GM18505 (cell line): ENCODE measurements at regions not wholly inside any gene's neighbourhood (a gene's known extent, or its start where the extent isn't known, plus 50 kb on each side); places are given as distances from the start of the nearest gene placed in this dataset.
"Not testable (repeated sequence)": the region's sequence is repeated elsewhere in the genome, so short reads cannot be mapped to it uniquely, and the experiment has no call there.

Experiments
- ATAC-seq: cut with Tn5 transposase; IDR thresholded peaks from one replicate; pipeline ENCODE4 v1.9.1; 2021; ENCODE audit not compliant: unreplicated experiment
- POLR2A ChIP-seq: IDR thresholded peaks from 4 replicates; pipeline ENCODE4 v1.6.1; 2011; ENCODE audit warnings: borderline replicate concordance; ENCODE audit not compliant: insufficient read depth, insufficient read length; ENCODE audit errors: extremely low read depth

DNA sequence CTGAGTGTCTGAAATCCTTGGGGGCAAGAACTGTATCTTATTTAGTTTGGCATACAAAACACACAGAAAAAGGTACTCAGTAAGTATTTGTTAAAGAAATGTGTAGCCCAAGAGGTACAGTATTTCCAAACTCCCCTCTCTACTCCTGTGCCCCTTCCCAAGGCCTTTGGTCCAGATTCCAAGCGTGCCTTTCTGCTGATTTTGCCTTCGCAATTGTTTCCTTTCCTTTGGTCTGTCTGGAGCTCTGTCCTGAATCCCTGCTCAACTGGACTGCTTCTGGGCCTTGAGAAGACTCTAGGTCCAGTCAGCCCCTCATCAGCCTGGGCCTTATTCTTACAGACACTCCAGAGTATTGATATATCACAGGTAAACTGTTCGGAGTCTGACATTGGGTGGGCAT lies 122.2 kb upstream of the SYNCRIP start:
- no peak for TF ChIP-seq POLR2A
- ATAC-seq = no peak

DNA sequence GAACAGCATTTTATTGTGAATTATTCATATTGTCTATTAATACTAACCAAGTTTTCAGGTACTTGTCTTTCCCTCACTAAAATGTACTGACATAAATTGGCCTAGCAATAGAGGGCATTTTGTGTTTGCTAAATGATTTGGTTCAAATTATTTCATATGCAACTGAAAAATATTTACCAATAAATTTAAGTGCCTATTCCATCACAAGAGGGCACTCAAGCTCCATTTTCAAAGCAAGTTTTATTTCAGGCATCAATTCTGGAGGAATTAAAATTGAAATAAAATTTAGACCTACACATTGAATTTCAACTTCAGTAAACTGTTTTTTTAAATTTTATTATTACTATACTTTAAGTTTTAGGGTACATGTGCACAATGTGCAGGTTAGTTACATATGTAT lies 114.3 kb upstream of the SYNCRIP start:
- TF ChIP-seq POLR2A = no peak
- ATAC-seq = no peak

DNA sequence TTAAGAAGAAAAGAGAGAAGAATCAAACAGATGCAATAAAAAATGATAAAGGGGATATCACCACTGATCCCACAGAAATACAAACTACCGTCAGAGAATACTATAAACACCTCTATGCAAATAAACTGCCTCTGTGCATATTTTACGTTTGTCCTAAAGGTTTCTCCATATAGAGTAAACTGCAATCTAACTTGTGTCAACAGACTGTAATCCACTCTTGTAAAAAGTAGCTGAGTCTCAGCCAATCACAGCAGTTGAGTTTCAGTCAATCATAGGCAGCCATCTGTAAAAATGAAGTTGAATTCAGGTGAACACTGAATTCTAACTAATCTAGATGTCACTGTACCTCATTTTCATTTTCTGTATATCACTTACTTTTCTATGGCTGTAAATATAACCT lies 112.2 kb upstream of the SYNCRIP start:
- no peak for TF ChIP-seq POLR2A
- no peak for ATAC-seq

DNA sequence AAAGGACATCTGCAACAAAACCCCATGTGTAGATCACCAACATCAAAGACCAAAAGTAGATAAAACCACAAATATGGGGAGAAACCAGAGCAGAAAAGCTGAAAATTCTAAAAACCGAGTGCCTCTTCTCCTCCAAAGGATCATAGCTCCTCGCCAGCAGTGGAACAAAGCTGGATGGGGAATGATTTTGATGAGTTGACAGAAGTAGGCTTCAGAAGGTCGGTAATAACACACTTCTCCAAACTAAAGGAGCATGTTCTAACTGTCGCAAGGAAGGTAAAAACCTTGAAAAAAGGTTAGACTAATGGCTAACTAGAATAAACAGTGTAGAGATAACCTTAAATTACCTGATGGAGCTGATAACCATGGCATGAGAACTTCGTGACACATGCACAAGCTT lies 109.9 kb upstream of the SYNCRIP start:
- no peak for TF ChIP-seq POLR2A
- no peak for ATAC-seq

DNA sequence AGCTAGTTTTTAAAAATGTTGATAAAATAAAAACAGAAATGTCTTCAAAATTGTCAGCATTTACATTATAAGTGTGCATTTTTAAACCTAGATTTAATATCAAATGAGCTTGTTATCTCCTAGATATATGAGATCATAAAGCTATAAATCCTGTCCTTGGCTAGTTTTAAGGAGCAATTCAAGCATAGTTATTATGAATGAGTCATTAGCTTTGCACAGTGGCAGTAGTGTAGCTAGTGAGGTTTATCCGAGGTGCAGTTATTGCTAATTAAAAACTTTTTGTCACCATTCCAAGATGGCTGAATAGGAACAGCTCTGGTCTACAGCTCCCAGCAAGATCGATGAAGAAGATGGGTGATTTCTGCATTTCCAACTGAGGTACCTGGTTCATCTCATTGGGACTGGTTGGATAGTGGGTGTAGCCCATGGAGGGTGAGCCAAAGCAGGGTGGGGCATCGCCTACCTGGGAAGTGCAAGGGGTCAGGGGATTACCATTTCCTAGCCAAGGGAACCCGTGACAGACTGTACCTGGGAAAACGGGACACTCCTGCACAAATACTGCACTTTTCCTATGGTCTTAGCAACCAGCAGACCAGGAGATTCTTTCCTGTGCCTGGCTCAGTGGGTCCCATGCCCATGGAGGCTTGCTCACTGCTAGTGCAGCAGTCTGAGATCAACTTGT lies 108.8 kb upstream of the SYNCRIP start:
- no peak for TF ChIP-seq POLR2A

DNA sequence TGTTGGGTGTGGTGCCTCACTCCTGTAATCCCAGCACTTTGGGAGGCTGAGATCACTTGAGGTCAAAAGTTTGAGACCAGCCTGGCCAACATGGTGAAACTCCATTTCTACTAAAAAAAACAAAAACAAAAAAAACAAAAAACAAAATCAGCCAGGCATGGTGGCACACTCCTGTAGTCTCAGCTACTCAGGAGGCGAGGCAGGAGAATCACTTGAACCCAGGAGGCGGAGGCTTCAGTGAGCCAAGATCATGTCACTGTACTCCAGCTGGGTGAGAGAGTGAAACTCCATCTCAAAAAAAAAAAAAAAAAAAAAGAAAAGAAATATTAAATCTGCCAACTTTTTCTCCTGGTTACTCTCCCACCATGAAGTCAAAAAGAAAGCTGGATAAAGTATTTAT lies 107.5 kb upstream of the SYNCRIP start:
- ATAC-seq = not testable (repeated sequence)

More for the DNA sequence above, 108.8 kb upstream of the SYNCRIP start:
- no peak for ATAC-seq

DNA sequence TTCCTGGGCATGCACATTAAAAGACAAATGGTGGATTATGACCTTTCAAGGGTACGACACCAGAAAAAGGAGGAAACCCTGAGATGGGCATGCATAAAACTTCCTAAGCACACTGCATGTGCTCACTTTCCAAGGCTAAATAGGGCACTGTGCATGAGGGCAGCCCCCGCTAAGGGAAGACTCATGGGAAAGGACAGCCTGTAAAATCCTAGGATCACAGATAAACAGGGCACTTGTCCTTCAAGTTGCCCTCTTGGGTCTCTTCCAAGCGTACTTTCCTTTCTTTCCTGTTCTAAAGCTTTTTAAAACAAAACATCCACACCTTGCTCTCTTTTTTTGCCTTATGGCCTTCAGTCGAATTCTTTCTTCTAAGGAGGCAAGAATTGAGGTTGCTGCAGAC lies 106.5 kb upstream of the SYNCRIP start:
- ATAC-seq = no peak
- no peak for TF ChIP-seq POLR2A

DNA sequence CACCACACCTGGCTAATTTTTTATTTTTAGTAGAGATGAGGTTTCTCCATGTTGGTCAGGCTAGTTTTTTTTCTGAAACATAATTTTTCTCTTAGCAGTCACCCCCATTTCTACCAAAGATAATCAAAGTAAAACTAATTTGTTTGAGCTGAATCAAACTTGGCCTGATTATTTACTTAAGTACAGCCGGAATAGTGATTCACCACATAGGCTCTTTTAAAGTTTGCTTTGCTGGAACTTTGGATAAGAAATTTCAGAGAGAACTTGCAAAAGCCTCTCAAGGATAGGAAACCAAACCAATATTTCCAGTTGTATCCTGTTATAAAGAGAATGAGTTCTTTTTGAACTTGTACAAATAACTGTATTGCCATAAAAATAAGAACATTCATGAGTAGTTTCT lies 105.0 kb upstream of the SYNCRIP start:
- TF ChIP-seq POLR2A = no peak
- no peak for ATAC-seq

DNA sequence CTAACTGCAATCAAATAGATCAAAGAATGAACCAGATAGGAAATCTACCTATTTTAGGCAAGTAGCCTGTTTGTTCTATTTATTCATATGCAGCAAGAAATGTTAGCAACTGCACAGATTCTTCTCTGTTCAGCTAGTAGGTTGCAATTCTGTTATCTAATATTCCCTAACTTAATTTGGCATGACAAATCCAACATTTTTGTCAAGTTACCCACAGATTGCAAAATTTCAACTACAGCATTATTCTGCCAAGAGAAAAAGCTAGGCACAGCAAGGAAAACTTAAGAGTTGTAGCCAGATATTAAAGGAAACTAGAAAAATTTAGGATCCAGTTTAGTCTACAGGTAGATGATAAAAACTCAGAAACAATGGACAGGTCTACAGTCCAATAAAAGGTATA lies 104.4 kb upstream of the SYNCRIP start:
- ATAC-seq = no peak
- TF ChIP-seq POLR2A = no peak

DNA sequence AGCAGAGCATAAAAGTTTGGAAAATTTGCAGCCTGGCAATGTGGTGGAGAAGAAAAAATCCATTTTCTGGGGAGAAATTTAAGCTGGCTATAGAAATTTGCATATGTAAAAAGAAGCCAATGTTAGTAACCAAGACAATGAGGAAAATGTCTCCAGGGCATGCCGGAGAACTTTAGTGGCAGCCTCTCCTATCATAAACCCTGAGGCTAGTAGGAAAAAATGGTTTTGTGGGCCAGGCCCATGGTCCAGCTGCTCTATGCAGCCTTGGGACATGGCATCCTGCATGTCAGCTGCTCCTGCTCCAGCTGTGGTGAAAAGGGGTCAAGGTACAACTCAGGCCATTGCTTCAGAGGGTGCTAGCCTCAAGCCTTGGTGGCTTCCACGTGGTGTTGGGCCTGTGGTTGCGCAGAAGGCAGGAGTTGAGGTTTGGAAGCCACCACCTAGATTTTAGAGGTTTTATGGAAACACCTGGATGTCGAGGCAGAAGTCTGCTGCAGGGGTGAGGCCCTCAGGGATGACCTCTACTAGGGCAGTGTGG lies 101.8 kb upstream of the SYNCRIP start:
- TF ChIP-seq POLR2A = no peak
- ATAC-seq = no peak

DNA sequence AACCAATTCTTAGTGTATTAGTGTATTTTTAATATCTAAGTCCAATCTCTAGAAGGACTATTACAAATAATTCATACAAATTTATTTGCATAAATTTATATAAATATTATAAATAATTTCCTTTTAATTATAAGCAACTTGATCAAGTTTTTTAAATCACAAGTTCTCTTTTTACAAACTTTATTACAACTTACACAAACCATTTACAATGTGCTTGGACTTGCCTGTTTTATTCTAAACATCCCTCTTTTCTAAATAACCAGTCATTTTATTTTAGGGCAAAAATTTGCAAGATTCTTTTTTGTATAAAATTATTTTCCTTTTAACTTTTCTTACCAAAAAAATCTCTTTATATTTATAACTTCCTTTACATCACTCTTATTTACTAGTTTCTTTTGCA lies 83.5 kb upstream of the SYNCRIP start:
- ATAC-seq = no peak
- no peak for TF ChIP-seq POLR2A

DNA sequence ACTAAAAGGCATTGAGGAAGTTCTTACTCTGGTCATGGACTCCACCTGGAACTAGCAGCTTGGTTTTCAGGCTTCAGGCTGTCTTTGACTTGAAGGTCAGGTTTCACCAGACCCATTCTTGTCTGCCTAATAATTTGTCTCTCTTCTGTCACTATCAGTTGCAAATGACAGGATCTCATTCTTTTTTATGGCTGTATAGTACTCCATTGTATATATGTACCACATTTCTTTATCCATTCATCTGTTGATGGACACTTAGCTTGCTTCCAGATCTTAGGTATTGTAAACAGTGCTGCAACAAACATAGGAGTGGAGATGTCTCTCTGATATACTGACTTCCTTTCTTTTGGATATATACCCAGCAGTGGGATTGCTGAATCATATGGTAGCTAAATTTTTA lies 73.1 kb upstream of the SYNCRIP start:
- no peak for ATAC-seq
- TF ChIP-seq POLR2A = no peak

DNA sequence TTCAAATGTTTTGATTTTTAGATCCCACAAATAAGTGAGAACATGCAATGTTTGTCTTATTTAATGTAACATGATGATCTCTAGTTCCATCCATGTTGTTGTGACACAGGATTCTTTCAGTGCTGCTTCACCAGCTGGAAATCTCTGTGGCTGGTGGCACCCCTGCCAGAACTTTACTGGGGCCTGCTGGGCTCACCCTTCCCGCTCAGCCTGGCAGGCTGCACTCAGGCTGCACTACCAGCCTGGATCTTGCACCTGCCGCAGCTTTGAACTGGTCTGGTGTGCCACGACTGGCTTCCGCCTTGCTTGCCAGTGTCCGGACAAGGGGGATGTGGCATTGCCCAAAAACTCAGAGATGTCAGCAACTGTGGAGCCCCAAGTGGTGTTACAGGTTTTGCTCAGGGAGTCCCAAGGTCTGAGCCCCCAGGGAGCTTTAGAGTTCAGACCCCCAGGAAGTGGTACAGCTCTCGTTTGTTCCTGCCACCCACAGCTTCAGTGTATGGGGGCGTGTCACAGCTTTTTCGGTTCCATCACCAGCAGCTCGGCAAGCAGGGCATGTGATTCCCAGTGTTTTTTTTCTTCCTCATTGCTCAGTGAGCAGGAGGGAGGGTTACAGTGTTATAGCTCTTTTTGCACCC lies 72.3 kb upstream of the SYNCRIP start:
- ATAC-seq = no peak

DNA sequence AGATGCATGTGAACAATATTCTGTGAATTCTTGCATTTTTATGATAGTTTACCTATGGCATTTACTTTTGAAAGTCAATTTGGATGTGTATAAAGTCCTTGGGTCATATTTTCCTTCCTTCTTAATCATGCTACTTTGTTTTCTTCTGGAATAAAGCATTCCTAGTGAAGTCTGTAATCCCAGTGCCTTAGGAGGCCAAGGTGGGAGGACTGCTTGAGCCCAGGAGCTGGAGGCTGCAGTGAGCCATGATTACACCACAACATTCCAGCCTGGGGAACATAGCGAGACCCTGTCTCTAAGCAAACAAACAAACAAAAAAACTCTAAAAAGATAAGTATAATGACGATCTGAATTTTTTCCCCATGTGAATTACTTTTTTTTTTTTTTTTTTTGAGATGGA lies 69.7 kb upstream of the SYNCRIP start:
- no peak for ATAC-seq
- TF ChIP-seq POLR2A = no peak

More for the DNA sequence above, 72.3 kb upstream of the SYNCRIP start:
- no peak for TF ChIP-seq POLR2A

DNA sequence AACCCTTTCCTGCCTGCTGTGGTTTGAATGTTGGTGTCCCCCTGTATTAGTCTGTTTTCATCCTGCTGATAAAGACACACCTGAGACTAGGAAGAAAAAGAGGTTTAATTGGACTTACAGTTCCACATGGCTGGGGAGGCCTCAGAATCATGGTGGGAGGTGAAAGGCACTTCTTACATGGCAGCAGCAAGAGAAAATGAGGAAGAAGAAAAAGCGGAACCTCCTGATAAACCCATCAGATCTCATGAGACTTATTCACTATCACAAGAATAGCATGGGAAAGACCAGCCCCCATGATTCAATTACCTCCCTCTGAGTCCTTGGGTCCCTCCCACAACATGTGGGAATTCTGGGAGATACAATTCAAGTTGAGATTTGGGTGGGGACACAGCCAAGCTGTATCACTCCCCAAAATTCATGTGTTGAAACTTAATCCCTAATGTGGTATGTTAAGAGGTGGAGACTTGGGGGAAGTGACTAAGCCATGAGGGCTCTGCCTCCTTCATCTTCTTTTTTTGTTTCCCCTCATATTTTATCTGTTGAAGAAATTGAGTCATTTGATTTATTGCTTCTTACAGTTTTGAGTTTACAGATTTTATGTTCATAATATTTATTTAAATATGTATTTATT lies 64.9 kb upstream of the SYNCRIP start:
- ATAC-seq = not testable (repeated sequence)

DNA sequence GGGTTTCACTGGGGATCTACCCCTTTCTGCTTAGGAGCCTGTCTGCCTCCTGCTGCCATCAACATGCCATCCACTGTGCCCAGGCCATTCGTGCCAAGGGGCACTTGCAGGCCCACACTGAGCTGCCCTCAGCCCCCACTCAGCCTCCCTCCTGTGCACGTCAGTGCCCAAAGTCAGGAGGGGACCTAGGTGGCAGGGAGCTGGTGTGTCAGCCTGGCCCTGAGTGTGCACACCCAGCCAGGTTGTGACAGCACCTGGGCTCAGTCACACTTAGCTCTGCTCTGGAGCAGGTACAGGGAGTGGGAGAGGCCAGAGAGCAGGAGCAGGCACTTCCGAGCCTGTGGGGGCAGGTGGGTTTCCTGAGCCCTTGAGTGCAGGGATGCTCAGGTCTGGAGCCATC lies 63.6 kb upstream of the SYNCRIP start:
- ATAC-seq = no peak
- TF ChIP-seq POLR2A = no peak
